GM12878 (cell line): ENCODE measurements at regions not wholly inside any gene's neighbourhood (a gene's known extent, or its start where the extent isn't known, plus 50 kb on each side); places are given as distances from the start of the nearest gene placed in this dataset.

ENCODE experiments used
- ATAC-seq: fragments of 200-7000 bp; cut with Tn5 transposase; 3 replicates; pipeline ENCODE4 v1.9.1; 2020; ENCODE audit warnings: mild to moderate bottlenecking, moderate library complexity
- BruUV-seq: library from RNA; stranded (reverse); fragments of 400-500 nt; replicated peaks from 2 replicates; lab custom pipeline; 2021; lab: Mats Ljungman, UMichigan
- CTCF ChIA-PET: fragments of 300-600 bp; sonication (Branson Sonifier 250); formaldehyde crosslinking; extraction: SDS; loops from one replicate; lab custom pipeline; 2021; ENCODE audit warnings: inconsistent platforms; lab: Yijun Ruan, JAX
- POLR2A ChIA-PET: fragments of 350-600 bp; formaldehyde crosslinking; extraction: SDS; loops from one replicate; lab custom pipeline; 2021; ENCODE audit warnings: inconsistent platforms; lab: Charles Lee
- RAD21 ChIA-PET: fragments of 300-600 bp; sonication (Branson Sonifier 250); formaldehyde crosslinking; loops from one replicate; lab custom pipeline; 2023; ENCODE audit warnings: antibody characterized with exemption; ENCODE audit not compliant: unreplicated experiment; lab: Charles Lee
- SMC1A ChIA-PET: fragments of 300-600 bp; sonication (Branson Sonifier 250); formaldehyde crosslinking; loops from one replicate; lab custom pipeline; 2023; ENCODE audit not compliant: unreplicated experiment, uncharacterized antibody; lab: Charles Lee
- DNase-seq: peaks from one replicate; pipeline ENCODE4 v3.0.0-alpha.2; 2011; ENCODE audit warnings: low read depth, low spot score
- FAIRE-seq: peaks from 3 replicates; lab custom pipeline; 2011; peaks lifted over from hg19 to GRCh38; lab: Jason Lieb, UNC
- H2AFZ ChIP-seq: 2 replicates; pipeline ENCODE4 v1.6.0; 2011; ENCODE audit warnings: low read depth, low read length, control low read depth; ENCODE audit not compliant: control insufficient read depth
- H3K27ac ChIP-seq: 2 replicates; pipeline ENCODE4 v1.5.1; 2011; ENCODE audit warnings: control low read depth; ENCODE audit not compliant: control insufficient read depth, insufficient read depth
- H3K27me3 ChIP-seq, 2 experiments: replicated peaks in 1 of 2; 2 replicates each; pipeline versions ENCODE4 v1.6.0 to v1.6.1; 2011; ENCODE audit warnings: low read length in 1 of 2; ENCODE audit not compliant: control insufficient read depth in 2 of 2, insufficient read depth in 2 of 2
- H3K36me3 ChIP-seq, 2 experiments: 2 replicates each; pipeline ENCODE4 v1.5.1; 2011; ENCODE audit warnings: low read length in 1 of 2; ENCODE audit not compliant: control insufficient read depth in 2 of 2, insufficient read depth in 2 of 2
- H3K4me1 ChIP-seq: 2 replicates; pipeline ENCODE4 v1.6.1; 2011; ENCODE audit warnings: mild to moderate bottlenecking, low read length, moderate library complexity, mixed read lengths; ENCODE audit not compliant: control insufficient read depth, insufficient read depth
- H3K4me2 ChIP-seq: 2 replicates; pipeline ENCODE4 v1.6.0; 2011; ENCODE audit warnings: control low read depth; ENCODE audit not compliant: control insufficient read depth, insufficient read depth
- H3K4me3 ChIP-seq: fragments of 200-600 bp; sonication (generic); 2 replicates; pipeline ENCODE4 v1.5.1; 2016
- H3K79me2 ChIP-seq: 2 replicates; pipeline ENCODE4 v1.6.0; 2011; ENCODE audit warnings: low read length; ENCODE audit not compliant: control insufficient read depth, insufficient read depth
- H3K9ac ChIP-seq: 2 replicates; pipeline ENCODE4 v1.8.0; 2011; ENCODE audit warnings: low read length, control low read depth, mixed read lengths; ENCODE audit not compliant: control insufficient read depth, insufficient read depth
- H3K9me3 ChIP-seq: replicated peaks from 3 replicates; pipeline ENCODE4 v1.5.1; 2011; ENCODE audit warnings: mild to moderate bottlenecking, low read length; ENCODE audit not compliant: control insufficient read depth, insufficient read depth
- H4K20me1 ChIP-seq: 2 replicates; pipeline ENCODE4 v1.6.0; 2011; ENCODE audit not compliant: control insufficient read depth, insufficient read depth
- ASH2L ChIP-seq: fragments of 300-600, 200-600 bp; sonication (generic); IDR thresholded peaks from 2 replicates; pipeline ENCODE4 v1.6.1; 2017; ENCODE audit warnings: low read depth, mild to moderate bottlenecking, borderline replicate concordance
- BRCA1 ChIP-seq: IDR thresholded peaks from 2 replicates; pipeline ENCODE4 v1.6.1; 2011; ENCODE audit warnings: low read depth, low read length, improper control_type of control experiment
- CREM ChIP-seq: IDR thresholded peaks from 2 replicates; pipeline ENCODE4 v1.6.1; 2014; ENCODE audit warnings: antibody characterized with exemption, low read depth
- PKNOX1 ChIP-seq: fragments of 450-650 bp; IDR thresholded peaks from 2 replicates; pipeline ENCODE4 v1.6.1; 2016; ENCODE audit warnings: mild to moderate bottlenecking
- STAT1 ChIP-seq: fragments of 450-650 bp; conservative IDR thresholded peaks from 2 replicates; pipeline ENCODE4 v1.6.1; 2014; ENCODE audit warnings: antibody characterized with exemption, mild to moderate bottlenecking
- TARDBP ChIP-seq: IDR thresholded peaks from 2 replicates; pipeline ENCODE4 v1.6.1; 2016; ENCODE audit warnings: borderline replicate concordance
- YY1 ChIP-seq: IDR thresholded peaks from 2 replicates; pipeline ENCODE4 v1.6.1; 2011; ENCODE audit warnings: low read depth, mild to moderate bottlenecking, low read length
- ZBED1 ChIP-seq: IDR thresholded peaks from 2 replicates; pipeline ENCODE4 v1.6.1; 2016; ENCODE audit warnings: borderline replicate concordance
- ZNF274 ChIP-seq: IDR thresholded peaks from one replicate; pipeline ENCODE4 v1.8.0; 2011; ENCODE audit not compliant: insufficient read length, insufficient read depth
- WGBS: methylation state at CpG from one replicate; pipeline ENCODE4 v1.1.6; 2016; ENCODE audit warnings: low lambda C conversion rate; ENCODE audit not compliant: insufficient replicate concordance, insufficient coverage; ENCODE audit errors: missing lambda C conversion rate; 5-methylcytosine and 5-hydroxymethylcytosine counted together
- in situ Hi-C: fragments of 300-500 bp; cut with MboI; formaldehyde crosslinking; loops from 9 replicates; pipeline ENCODE4 v1.14.3; 2018; ENCODE audit warnings: mixed read lengths
- intact Hi-C: fragments of 100-400 bp; cut with micrococcal nuclease; formaldehyde crosslinking; loops from one replicate; pipeline ENCODE4 v1.14.2; 2022; ENCODE audit not compliant: unreplicated experiment
- TF ChIP-seq, protein P1 (sequence below): fragments of 450-650 bp; IDR thresholded peaks from 2 replicates; pipeline ENCODE4 v1.6.1; 2018; ENCODE audit warnings: borderline replicate concordance, mild to moderate bottlenecking; ENCODE audit not compliant: partially characterized antibody

DNA sequence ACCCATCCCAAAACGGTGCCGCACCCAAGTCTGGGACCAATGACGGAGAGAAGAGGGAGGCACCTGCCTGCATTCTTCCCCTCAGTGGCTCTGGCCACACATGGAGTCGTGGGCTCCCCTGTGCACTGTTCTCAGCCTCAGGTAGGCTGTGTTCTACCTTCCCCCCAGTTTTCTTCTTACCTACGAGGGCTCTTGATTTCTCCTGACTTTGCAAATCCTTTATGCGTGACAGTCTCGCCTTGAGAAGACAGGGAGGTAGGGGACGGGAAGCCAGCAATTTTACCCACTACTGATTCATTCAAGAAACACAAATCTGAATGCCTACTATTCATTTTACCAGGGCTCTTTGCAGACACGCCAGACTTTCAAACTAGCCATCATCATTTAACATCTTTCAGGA lies 261.3 kb upstream of the NSMCE3 start:
- no peak overlapping the region for H3K27ac ChIP-seq
- no peaks in the 10 kb centered on the region for H3K36me3 ChIP-seq
- H3K9me3 ChIP-seq, result no peaks in the 10 kb centered on the region
- H3K4me3 ChIP-seq, result no peak overlapping the region
- ChIA-PET RAD21 (no interaction called here), POLR2A (no interaction called here), CTCF (no interaction called here), SMC1A (no interaction called here)
- H4K20me1 ChIP-seq, result no peaks in the 10 kb centered on the region
- in situ Hi-C loops, result no loop called here
- no peak overlapping the region for H3K4me2 ChIP-seq
- no peaks in the 10 kb centered on the region for H3K27me3 ChIP-seq
- H3K4me1 ChIP-seq, result no peaks in the 10 kb centered on the region
- H2AFZ ChIP-seq, result no peak overlapping the region
- intact Hi-C loops, result no loop called here
- 38% methylated on average over 9 of the region's 9 CpGs for WGBS
- H3K79me2 ChIP-seq, result no peaks in the 10 kb centered on the region
- TF ChIP-seq TARDBP, result no peak
- TF ChIP-seq ASH2L, result no peak
- no peak for TF ChIP-seq PKNOX1
- no peak for TF ChIP-seq STAT1
- no peak for TF ChIP-seq CREM
- no peak for TF ChIP-seq BRCA1
- TF ChIP-seq YY1, result no peak
- TF ChIP-seq ZNF274, result no peak
- TF ChIP-seq ZBED1, result no peak
- TF ChIP-seq, protein P1, sequence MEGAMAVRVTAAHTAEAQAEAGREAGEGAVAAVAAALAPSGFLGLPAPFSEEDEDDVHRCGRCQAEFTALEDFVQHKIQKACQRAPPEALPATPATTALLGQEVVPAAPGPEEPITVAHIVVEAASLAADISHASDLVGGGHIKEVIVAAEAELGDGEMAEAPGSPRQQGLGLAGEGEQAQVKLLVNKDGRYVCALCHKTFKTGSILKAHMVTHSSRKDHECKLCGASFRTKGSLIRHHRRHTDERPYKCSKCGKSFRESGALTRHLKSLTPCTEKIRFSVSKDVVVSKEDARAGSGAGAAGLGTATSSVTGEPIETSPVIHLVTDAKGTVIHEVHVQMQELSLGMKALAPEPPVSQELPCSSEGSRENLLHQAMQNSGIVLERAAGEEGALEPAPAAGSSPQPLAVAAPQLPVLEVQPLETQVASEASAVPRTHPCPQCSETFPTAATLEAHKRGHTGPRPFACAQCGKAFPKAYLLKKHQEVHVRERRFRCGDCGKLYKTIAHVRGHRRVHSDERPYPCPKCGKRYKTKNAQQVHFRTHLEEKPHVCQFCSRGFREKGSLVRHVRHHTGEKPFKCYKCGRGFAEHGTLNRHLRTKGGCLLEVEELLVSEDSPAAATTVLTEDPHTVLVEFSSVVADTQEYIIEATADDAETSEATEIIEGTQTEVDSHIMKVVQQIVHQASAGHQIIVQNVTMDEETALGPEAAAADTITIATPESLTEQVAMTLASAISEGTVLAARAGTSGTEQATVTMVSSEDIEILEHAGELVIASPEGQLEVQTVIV, result no peak
- no TSS peak for BruUV-seq
- no peak for DNase-seq
- no peak overlapping the region for H3K9ac ChIP-seq
- FAIRE-seq, result no peak
- ATAC-seq, result no peak
